GM23248 (cell line): ENCODE measurements at regions not wholly inside any gene's neighbourhood (a gene's known extent, or its start where the extent isn't known, plus 50 kb on each side); places are given as distances from the start of the nearest gene placed in this dataset.

ENCODE experiments used
- DNase-seq: peaks from one replicate; pipeline ENCODE4 v3.0.0-alpha.2; 2015
- H2AFZ ChIP-seq: fragments of 200-600 bp; sonication (generic); 2 replicates; pipeline ENCODE4 v1.6.1; 2016; ENCODE audit warnings: antibody characterized with exemption
- H3F3A ChIP-seq: fragments of 200-600 bp; sonication (generic); 2 replicates; pipeline ENCODE4 v1.6.1; 2016; ENCODE audit warnings: mild to moderate bottlenecking, antibody characterized with exemption, mixed run types; ENCODE audit not compliant: insufficient read depth
- H3K27ac ChIP-seq: fragments of 200-600 bp; sonication (generic); 2 replicates; pipeline ENCODE4 v1.5.1; 2016; ENCODE audit warnings: mild to moderate bottlenecking
- H3K27me3 ChIP-seq: fragments of 200-600 bp; sonication (generic); replicated peaks from 2 replicates; pipeline ENCODE4 v1.6.1; 2016; ENCODE audit warnings: mild to moderate bottlenecking; ENCODE audit not compliant: insufficient read depth
- H3K36me3 ChIP-seq: fragments of 200-600 bp; sonication (generic); 2 replicates; pipeline ENCODE4 v1.6.1; 2016; ENCODE audit warnings: low read depth, mild to moderate bottlenecking
- H3K4me1 ChIP-seq: fragments of 200-600 bp; sonication (generic); 2 replicates; pipeline ENCODE4 v1.6.1; 2016; ENCODE audit warnings: mild to moderate bottlenecking; ENCODE audit not compliant: insufficient read depth
- H3K4me2 ChIP-seq: fragments of 200-600 bp; sonication (generic); one replicate; pipeline ENCODE4 v1.6.1; 2016; ENCODE audit warnings: mild to moderate bottlenecking; ENCODE audit not compliant: unreplicated experiment
- H3K4me3 ChIP-seq: fragments of 200-600 bp; sonication (generic); 2 replicates; pipeline ENCODE4 v1.5.1; 2016; ENCODE audit warnings: mild to moderate bottlenecking
- H3K79me2 ChIP-seq: fragments of 200-600 bp; sonication (generic); 2 replicates; pipeline ENCODE4 v1.6.1; 2016; ENCODE audit warnings: mild to moderate bottlenecking; ENCODE audit not compliant: insufficient read depth
- H3K9ac ChIP-seq: fragments of 200-600 bp; sonication (generic); 2 replicates; pipeline ENCODE4 v1.6.1; 2016; ENCODE audit warnings: mild to moderate bottlenecking
- H3K9me2 ChIP-seq: fragments of 200-600 bp; sonication (generic); 2 replicates; pipeline ENCODE4 v1.6.1; 2016; ENCODE audit warnings: mixed run types, mild to moderate bottlenecking, moderate library complexity; ENCODE audit not compliant: insufficient read depth
- H3K9me3 ChIP-seq: fragments of 200-600 bp; sonication (generic); one replicate; pipeline ENCODE4 v1.6.1; 2017; ENCODE audit warnings: low read depth
- H4K20me1 ChIP-seq: fragments of 200-600 bp; sonication (generic); 2 replicates; pipeline ENCODE4 v1.6.0; 2016; ENCODE audit not compliant: insufficient read depth
- EZH2 ChIP-seq: fragments of 200-600 bp; sonication (generic); IDR thresholded peaks from 2 replicates; pipeline ENCODE4 v1.6.1; 2018; ENCODE audit warnings: antibody characterized with exemption, mild to moderate bottlenecking; ENCODE audit not compliant: insufficient read depth, poor library complexity, severe bottlenecking
- EZH2phosphoT487 ChIP-seq: fragments of 200-600 bp; sonication (generic); IDR thresholded peaks from 2 replicates; pipeline ENCODE4 v1.6.1; 2018; ENCODE audit warnings: antibody characterized with exemption, moderate library complexity, mild to moderate bottlenecking, low read depth; ENCODE audit not compliant: insufficient read depth
- WGBS, 2 experiments: methylation state at CpG; one replicate each; pipeline ENCODE4 v1.1.6; 2015 to 2017; ENCODE audit warnings: low lambda C conversion rate in 2 of 2, low coverage in 1 of 2; ENCODE audit errors: missing lambda C conversion rate in 2 of 2; 5-methylcytosine and 5-hydroxymethylcytosine counted together
- in situ Hi-C: fragments of 300-500 bp; cut with MboI; formaldehyde crosslinking; loops from 2 replicates; pipeline ENCODE4 v1.15.0; 2020

GRCh38 chr2:74041182-74041581 is 56.5 kb downstream of the TET3 start:
- peaks cover 17% of the 10 kb centered on the region for H4K20me1 ChIP-seq
- H3K9ac ChIP-seq: no peak overlapping the region
- no peaks in the 10 kb centered on the region for H3F3A ChIP-seq
- H3K4me1 ChIP-seq: peaks cover 15% of the 10 kb centered on the region; the same call in 1 of the 2 replicates
- no peak overlapping the region for H3K4me3 ChIP-seq
- H3K79me2 ChIP-seq: peaks cover 45% of the 10 kb centered on the region
- TF ChIP-seq EZH2phosphoT487 (no peak), EZH2 (no peak)
- no peaks in the 10 kb centered on the region; the same call in 1 of the 2 replicates for H3K9me2 ChIP-seq
- no peaks in the 10 kb centered on the region for H3K27me3 ChIP-seq
- no peak overlapping the region for H2AFZ ChIP-seq
- H3K36me3 ChIP-seq: no peaks in the 10 kb centered on the region
- no peaks in the 10 kb centered on the region for H3K9me3 ChIP-seq
- no peak for DNase-seq
- in situ Hi-C loops: no loop called here
- no peak overlapping the region for H3K4me2 ChIP-seq
- 96 to 98% methylated on average over 3 of the region's 3 CpGs for WGBS, 2 experiments
- no peak overlapping the region for H3K27ac ChIP-seq

- no peaks in the 10 kb centered on the region for H3K36me3 ChIP-seq
- no peaks in the 10 kb centered on the region for H3K27me3 ChIP-seq
- H3K4me2 ChIP-seq: no peak overlapping the region
- no peak overlapping the region for H2AFZ ChIP-seq
- 96 to 100% methylated on average over 1 of the region's 1 CpG for WGBS, 2 experiments
- H3F3A ChIP-seq: no peaks in the 10 kb centered on the region
- H4K20me1 ChIP-seq: peaks cover 17% of the 10 kb centered on the region
- no peak overlapping the region for H3K4me3 ChIP-seq
- H3K27ac ChIP-seq: no peak overlapping the region
- H3K9me3 ChIP-seq: no peaks in the 10 kb centered on the region
- no peak for TF ChIP-seq EZH2phosphoT487
- TF ChIP-seq EZH2: no peak
- in situ Hi-C loops: no loop called here
- H3K79me2 ChIP-seq: peaks cover 39% of the 10 kb centered on the region
- no peak for DNase-seq
- peaks cover 15% of the 10 kb centered on the region; the same call in 1 of the 2 replicates for H3K4me1 ChIP-seq
- H3K9me2 ChIP-seq: no peaks in the 10 kb centered on the region; the same call in 1 of the 2 replicates
- no peak overlapping the region for H3K9ac ChIP-seq
Observed at GRCh38 chr2:74041726-74042125, 57.0 kb downstream of the TET3 start.

GRCh38 chr2:74042606-74043005 is 57.9 kb downstream of the TET3 start:
- H3K27ac ChIP-seq: no peak overlapping the region

GRCh38 chr2:74043345-74044329 is 58.9 kb downstream of the TET3 start:
- no peaks in the 10 kb centered on the region for H3K36me3 ChIP-seq
- WGBS, 2 experiments: 96 to 97% methylated on average over 6 of the region's 6 CpGs
- no peak overlapping the region for H3K4me3 ChIP-seq
- H3K9me2 ChIP-seq: no peaks in the 10 kb centered on the region; the same call in 1 of the 2 replicates
- H3K27ac ChIP-seq: no peak overlapping the region
- peaks cover 31% of the 10 kb centered on the region; the same call in 1 of the 2 replicates for H3K79me2 ChIP-seq
- H3K9ac ChIP-seq: no peak overlapping the region
- TF ChIP-seq EZH2 (no peak), EZH2phosphoT487 (no peak)
- peaks cover 9% of the 10 kb centered on the region for H4K20me1 ChIP-seq
- in situ Hi-C loops: no loop called here
- no peaks in the 10 kb centered on the region for H3K9me3 ChIP-seq
- H3K27me3 ChIP-seq: no peaks in the 10 kb centered on the region
- no peaks in the 10 kb centered on the region for H3F3A ChIP-seq
- 0 out of 2 replicates have a peak, but pooled peaks cover 4% of the 10 kb centered on the region for H3K4me1 ChIP-seq
- no peak overlapping the region for H2AFZ ChIP-seq
- no peak for DNase-seq
- no peak overlapping the region for H3K4me2 ChIP-seq

More at GRCh38 chr2:74042606-74043005, 57.9 kb downstream of the TET3 start:
- in situ Hi-C loops: no loop called here
- H4K20me1 ChIP-seq: peaks cover 12% of the 10 kb centered on the region
- no peak overlapping the region for H3K4me3 ChIP-seq
- no peak for DNase-seq
- no peaks in the 10 kb centered on the region; the same call in 1 of the 2 replicates for H3K9me2 ChIP-seq
- H3K79me2 ChIP-seq: peaks cover 33% of the 10 kb centered on the region; the same call in 1 of the 2 replicates
- no peak overlapping the region for H3K9ac ChIP-seq
- H3K9me3 ChIP-seq: no peaks in the 10 kb centered on the region
- no peaks in the 10 kb centered on the region for H3K27me3 ChIP-seq
- no peak overlapping the region for H2AFZ ChIP-seq
- no peaks in the 10 kb centered on the region for H3F3A ChIP-seq
- no peak for TF ChIP-seq EZH2phosphoT487
- no peak for TF ChIP-seq EZH2
- 97 to 98% methylated on average over 3 of the region's 3 CpGs for WGBS, 2 experiments
- H3K4me2 ChIP-seq: no peak overlapping the region
- no peaks in the 10 kb centered on the region for H3K36me3 ChIP-seq
- H3K4me1 ChIP-seq: peaks cover 8% of the 10 kb centered on the region; the same call in 1 of the 2 replicates
